HG03159 (cell line): ENCODE measurements at regions not wholly inside any gene's neighbourhood (a gene's known extent, or its start where the extent isn't known, plus 50 kb on each side); places are given as distances from the start of the nearest gene placed in this dataset.
"Not testable (repeated sequence)": the region's sequence is repeated elsewhere in the genome, so short reads cannot be mapped to it uniquely, and the experiment has no call there.

Experiments used
- ATAC-seq: cut with Tn5 transposase; IDR thresholded peaks from one replicate; pipeline ENCODE4 v1.9.1; 2021; ENCODE audit warnings: mild to moderate bottlenecking, moderate library complexity; ENCODE audit not compliant: unreplicated experiment

DNA sequence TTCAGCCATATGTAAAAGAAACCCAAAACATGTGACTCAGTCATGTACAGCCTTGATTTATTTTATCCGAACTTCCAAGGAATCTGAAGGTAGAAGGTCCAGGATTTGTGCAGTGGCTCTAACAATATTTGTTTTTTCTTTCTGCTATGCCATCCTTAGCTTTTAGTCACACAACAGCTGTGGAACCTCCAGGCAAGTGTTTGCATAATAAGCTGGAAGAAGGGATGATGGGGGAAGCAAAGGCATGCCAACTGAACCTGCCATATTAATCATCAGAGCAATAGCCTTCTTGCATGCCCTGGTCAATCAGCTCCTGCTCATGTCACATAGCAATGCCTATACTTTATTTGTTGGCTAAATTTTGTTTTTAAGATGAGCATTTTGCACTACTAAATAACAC is 444.7 kb upstream of the ARPP21 start:
- no peak for ATAC-seq

DNA sequence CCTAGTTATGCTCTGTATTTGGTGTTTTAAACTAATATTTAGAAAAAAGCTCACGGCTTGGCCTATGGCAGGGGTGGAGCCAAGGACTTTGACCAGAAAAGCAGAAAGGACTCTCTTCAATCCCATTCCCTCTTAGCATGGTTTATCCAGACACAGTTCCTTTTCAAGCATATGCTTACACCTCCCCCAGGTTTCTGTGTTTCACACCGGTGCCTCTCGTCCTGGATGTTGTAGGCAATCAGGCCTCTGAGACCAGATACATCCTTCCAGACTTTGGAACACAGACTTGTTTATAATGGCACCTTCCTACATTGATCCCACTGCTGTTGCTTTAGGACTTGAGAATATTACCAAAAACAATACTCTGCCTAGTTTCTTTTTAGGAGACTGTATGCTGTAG is 440.5 kb upstream of the ARPP21 start:
- ATAC-seq = no peak

DNA sequence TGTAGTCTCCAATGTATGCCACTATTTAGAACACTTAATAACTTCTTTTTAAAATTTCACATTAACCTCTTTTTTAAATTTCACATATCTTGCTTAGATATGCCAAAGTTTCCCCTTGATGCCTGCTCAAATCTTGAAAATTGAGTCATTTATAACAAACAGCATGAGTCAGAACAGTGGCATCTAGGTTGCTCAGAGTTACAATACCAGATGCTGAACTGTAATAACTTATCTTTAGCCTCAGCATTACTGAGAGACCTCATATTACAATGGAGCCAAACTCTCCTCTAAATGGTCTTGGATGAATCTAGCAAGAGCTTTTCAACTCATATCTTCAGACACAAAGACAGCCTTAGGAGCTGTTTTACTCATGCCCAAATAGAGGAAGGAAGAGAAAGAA is 439.3 kb upstream of the ARPP21 start:
- no peak for ATAC-seq

DNA sequence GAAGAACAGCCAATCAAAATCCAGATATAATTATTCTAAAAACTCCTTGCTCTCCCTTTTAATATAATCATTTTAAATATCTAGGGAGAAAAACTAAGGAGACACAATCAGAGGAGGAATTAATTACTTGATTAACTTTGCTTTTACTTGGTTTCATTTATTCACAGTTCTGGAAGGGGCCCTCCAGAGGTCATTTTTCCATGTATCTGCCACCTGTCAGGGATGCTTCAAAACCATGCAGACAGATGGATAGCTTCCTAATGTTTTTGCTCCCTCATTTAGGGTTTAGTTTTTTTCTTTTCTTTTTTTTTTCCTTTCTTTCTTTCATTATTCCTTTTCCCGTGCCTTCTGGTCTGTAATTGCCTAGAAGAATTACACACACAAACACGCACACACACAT is 438.1 kb upstream of the ARPP21 start:
- no peak for ATAC-seq

DNA sequence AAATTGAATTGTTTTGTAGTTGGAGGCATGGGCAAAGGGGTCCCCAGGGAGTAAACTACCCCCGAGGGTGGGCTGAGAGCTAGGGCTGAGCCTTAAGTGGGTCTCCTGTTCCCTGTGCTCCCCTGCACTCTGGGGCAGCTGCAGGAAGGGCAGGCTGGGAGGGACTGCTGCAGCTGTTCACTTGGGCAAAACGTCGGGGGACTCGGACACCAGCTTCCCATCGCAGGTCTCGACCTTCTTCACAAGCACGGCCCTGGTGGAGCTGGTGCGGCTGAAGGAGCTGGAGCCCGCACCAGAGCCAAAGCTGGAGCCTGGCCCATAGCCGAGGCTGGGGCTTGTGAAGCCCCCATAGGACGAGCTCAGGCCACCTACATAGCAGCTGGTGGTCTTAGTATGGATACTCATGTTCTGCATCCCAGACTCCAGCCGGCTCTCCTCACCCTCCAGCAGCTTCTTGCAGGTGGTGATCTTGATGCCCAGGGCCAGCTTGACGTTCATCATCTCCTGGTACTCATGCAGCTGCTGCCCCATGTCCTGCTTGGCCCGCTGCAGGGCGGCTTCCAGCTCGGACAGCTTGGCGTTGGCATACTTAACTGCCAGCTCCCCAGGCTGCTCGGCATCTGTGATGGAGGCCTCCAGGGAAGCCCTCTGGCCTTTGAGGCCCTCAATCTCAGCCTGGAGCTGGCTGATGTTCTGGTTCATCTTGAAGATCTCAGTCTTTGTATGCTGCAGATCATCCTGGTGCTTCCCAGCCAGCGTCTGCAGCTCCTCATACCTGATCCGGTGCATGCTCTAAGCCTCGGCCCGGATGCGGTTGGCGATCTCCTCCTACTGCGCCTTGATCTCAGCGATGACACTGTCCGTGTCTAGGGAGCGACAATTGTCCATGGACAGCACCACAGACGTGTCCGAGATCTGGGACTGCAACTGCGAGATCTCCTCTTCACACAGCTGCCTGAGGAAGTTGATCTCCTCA is 423.5 kb upstream of the ARPP21 start:
- no peak for ATAC-seq

DNA sequence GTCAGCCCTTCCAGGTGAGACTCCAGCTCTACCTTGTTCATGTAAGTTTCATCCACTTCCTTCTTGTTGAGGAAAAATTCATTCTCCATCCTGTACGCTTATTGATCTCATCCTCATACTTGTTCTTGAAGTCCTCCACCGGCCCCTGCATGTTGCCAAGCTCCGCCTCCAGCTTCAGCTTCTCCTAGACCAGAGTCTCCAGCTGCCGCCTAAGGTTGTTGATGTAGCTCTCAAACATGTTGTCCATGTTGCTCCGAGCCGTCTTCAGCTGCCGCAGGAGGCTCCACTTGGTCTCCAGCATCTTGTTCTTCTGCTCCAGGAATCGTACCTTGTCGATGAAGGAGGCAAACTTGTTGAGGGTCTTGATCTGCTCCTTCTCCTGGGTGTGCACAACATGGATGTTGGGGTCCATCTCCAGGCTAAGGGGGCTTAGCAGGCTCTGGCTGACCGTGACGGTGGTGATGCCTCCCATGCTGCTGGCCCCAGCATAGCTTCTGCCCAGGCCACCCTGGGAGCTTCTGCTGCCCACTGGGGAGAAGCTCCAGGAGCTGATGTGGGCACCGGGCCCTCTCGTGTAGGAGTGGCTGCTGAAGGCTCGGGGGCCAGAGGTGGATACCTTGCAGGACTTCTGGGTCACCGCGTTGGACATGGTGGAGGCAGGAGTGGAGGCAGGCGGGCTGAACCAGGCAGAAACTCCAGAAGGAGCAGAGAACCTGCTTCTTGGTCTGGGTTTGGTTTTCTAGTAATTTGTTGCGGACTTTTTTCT is 422.6 kb upstream of the ARPP21 start:
- no peak for ATAC-seq

DNA sequence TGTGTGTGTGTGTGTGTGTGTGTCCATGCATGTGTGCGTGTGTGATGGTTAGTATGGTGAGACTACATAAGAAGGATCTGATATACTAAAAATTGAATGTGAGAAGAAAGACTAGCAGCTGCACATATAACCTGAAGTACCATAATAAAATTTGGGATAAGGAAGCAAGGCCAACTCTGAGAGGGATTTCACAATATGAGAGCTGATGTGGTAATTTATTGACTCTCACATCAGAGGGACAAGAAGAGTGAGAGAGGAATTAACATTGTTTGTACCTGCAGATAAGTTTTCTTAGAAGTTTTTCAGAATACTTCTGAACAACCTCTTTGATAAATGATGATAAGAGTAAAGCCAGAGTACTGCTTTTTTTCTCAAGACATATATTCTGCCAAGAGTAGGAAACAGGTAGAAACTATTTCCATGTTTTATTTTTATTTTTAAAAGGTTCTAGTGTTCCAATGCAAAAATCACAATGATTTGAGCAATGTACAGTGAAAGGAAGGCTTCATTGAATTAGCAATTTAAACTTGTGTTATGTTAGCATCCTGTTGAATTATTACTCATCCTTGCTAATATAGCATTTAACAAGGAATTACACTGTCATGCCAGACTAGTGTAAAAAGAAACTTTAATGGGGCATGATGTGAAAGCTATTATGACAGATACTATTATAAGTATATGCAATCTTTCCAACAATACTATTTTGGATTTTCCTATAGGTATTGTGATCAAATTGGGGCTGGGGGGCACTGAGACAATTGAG is 415.5 kb upstream of the ARPP21 start:
- ATAC-seq = no peak

DNA sequence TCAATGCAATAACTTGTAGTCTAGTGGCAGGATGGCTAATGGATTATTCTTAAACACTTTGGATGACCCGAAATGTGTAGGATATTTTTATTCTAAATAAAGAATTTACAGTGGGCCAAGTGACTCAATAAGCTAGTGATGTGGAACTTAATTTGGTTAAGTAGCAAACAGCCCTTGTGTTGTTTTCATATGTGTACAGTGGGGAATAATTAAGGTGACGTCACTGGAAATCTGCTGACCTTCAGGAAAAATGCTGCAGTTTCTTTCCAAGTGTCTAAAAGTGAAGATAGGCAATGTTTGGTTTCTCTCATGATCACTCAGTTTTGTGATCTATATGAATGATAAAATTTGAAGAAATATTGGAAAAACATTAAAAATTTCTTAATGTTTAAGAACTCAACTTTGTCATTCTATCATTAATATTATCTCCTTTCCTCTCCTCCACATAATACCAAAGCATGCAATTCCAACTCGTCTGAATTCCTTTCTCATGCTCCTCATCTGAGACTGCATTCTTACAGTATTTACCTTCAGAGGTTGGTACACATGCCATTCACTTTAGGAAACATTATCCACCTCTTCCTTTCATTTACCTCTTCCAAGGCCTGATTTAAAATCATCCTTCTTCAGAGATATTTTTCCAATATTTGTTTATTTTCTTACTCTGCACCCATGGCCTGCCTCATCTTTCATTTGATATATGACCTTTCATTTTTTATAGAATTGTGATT is 414.6 kb upstream of the ARPP21 start:
- ATAC-seq = no peak

DNA sequence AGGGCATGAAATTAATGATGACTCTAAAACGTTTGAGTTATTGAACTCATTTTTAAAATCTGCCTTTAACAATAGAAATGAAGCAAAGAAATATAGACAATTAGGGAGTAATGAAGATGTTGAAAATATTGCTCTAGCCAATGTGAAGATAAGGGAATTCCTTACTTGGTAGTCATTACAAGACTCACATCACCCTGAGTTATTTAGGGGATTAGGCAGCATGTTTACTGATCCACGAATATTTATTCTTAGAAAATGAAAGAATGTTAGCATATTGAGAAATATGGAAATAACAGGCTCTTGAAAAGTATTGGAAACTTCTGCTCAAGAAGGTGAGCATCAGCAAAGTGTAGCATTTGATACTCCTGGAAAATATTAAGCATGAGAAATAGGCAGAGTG is 398.1 kb upstream of the ARPP21 start:
- no peak for ATAC-seq

DNA sequence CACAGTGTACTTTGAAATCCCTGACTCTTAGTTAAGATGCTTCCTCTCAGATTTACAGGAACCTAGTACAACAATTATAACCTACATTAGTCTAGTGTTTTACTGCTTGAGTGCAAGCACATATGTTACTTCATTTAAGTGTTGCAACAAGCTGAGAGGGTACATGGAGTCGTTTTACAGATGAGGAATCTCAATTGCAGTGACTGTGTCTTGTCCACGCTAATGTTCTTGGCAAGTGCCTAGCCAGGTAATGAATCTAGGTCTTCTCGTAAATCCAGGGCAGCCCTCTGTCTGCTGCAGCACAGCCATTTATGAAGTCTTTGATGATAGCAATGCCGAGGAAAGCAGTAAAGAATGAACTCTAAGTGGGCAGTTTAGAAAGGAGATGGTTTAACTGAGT is 384.4 kb upstream of the ARPP21 start:
- no peak for ATAC-seq

DNA sequence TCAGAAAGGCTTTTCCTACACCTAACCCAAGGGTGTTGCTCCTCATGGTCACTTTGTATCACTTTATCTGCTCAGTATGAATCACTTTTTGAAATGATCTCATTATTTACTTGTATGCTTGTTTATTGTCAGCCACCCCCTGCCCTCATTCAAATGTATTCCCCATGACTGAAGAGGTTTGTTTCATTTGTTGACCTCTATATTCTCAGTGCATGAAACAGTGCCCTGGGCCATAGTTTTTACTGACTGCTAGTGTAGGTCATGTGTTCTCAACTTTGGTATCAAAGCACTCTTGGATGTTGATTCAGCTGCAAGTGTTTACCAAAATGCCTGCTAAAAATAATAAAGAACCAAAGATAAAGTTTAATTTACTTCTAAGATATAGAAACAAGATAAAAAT is 381.7 kb upstream of the ARPP21 start:
- no peak for ATAC-seq

DNA sequence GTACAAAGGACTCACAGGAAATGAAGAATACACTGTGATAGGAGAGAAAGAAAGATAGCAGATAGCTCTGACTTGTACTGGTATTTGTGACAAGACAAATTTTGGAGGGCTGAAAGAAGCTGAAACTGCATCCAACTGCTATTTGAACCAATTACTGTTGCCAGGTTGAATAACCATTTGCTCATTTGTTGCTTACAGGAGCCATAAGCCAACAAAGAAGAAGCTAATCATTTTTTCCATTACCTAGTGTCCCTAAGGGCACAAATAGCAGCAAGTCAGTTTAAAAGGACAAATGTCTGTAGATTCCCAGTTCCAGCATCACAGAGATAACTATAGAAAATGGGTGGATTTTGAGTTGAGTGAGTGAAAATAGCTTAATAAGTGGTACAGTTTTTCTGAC is 376.9 kb upstream of the ARPP21 start:
- no peak for ATAC-seq

DNA sequence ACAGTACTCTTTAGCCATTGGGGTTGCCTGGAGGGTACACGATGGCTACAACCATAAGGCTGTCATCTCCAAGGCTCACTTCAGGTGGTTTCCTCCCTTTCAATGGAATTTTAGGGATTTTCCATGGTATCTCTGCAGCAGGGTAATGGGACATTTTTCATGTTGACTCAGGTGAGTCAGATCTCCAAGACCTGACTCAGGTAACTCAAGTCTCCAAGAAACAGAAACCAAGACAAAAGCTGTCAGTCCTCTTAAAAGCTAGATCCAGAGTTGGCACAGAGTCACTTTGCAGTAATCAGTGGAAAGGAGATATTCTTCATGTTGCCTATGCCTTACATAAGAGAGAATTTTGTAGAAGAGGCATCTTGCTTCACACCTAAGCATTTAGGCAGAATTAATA is 375.8 kb upstream of the ARPP21 start:
- no peak for ATAC-seq

DNA sequence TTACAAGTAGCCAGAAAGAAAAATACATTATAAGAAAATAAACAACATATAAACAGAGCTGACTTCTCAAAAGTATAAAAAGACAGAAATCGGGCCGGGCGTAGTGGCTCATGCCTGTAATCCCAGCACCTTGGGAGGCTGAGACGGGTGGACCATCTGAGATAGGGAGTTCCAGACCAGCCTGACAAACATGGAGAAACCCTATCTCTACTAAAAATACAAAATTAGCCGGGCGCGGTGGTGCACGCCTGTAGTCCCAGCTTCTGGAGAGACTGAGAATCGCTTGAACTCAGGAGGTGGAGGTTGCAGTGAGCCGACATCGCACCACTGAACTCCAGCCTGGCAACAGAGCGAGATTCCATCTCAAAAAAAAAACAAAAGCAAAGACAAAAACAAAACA is 373.3 kb upstream of the ARPP21 start:
- not testable (repeated sequence) for ATAC-seq

DNA sequence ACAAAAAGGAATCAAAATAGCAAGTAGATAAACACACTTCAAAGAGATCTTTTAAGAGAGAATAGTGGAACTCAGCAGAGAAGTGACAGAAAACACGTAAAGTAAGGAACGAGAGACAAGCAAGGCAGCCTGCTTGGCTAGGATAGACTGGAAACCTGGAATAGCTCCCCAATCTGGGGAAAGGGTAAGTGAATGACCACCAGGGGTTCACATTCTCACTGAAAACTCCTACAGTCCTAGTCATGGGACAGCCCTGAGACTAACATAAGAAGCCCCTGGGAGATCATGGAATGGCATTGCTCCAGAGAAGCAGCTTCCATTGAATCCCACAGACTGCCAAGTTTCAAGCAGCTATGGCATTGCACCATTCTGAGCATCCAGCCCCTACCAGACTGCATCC is 363.6 kb upstream of the ARPP21 start:
- ATAC-seq = no peak

DNA sequence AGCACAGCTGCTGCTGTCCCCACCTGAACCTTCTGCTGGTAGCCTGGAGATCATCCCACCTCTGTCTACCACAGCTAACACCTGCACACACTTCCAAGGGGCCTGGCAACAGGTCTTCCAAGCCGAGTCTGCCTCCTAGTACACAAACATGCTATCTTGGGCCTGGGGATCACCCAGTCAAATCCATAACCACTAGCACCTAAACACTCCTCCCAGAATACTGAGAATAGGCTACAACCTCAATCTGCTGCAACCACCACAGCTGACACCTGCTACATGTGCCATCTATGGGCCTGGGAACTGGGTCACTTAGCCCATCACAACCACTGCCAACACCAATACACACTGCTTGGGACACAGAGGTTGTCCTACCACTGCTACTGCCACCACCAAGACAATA is 362.8 kb upstream of the ARPP21 start:
- no peak for ATAC-seq

DNA sequence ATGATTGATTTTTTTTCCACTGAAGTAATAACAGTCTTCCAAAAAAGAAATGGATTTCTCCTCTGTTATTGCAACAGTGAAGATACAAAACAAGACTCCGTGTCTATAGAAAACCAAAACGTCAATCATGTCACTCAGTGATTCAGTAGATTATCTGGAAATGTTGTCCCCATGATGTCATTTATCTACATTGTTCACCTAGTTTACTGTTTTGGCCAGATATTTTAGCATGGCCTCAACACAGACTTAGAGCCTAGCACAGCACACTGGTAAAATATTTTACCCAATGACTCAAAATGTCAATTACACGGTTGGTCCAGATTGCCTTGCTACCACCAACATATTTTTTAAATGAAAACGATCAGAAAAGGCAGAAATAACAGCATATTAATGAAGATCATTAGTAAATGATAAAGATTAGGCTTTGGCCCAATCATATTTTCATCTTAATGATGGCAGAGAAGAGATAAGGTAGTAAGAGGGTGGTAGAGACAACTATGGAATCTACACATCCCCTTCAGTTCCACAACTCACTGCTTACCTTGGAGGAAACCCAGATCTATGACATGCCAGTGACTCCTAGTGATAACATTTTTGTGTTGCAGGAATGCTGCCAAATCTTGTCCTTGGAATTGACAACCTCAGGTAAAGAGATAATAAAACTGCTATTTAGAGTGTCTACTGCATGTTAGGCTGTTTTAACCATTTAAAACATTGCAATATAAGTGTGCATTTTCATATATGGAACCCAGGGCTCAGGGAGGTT is 347.7 kb upstream of the ARPP21 start:
- ATAC-seq = no peak

DNA sequence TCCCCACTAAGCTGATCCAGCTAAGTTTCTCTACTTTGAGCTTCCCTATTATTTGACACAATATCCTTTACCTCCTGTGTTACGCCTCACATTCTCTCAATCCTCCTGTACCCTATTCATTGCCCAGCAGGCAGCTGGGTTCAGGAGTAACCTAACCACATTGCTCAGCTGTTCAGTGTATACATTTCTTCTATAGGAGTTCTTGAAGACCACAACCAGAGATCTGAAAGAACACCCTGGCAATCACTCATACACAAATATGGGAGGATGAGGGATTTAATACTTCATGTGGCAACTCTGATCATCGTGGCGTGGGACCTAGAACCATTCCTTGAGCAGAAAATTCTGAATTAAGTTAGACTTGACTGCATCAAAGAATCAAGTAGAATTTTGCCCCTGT is 346.8 kb upstream of the ARPP21 start:
- ATAC-seq = no peak

DNA sequence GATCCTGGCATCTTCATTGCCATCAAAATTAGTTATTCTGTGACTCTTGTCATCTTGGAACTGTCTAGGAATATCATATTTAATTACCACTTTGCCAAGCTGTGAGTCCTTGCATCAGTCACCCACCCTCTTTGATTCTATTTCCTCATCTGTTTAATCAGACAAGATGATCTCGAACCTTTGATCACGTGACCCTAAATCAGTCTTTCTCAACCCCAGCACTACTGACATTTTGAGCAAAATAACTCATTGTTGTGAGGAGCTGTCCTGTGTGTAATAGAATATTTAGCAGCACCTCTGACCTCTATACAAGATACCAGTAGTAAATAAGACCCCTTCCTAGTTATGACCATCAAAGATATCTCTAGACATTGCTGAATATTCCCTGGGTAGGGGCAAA is 343.4 kb upstream of the ARPP21 start:
- ATAC-seq = no peak

DNA sequence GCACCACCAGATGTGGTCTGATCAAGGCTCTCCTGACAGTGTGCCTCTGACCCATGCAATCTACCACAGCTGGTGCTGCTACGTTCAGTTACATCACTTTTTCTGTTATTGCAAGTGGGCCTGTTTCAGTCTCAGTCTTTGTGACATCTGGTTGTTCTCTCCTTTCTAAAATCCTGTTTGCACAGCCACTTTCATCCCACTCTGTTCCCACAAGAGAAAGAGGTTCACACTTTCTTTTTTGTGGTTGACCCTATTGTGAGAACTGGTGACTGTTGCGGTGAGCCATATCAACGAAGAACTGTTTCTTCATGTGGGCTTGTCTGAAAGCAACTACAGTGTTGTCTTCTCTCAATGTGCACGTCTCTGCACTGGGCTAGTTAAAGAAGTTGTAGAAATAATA is 342.8 kb upstream of the ARPP21 start:
- no peak for ATAC-seq
